Esophagus muscularis mucosa (tissue), 4 donors: ENCODE measurements at regions not wholly inside any gene's neighbourhood (a gene's known extent, or its start where the extent isn't known, plus 50 kb on each side); places are given as distances from the start of the nearest gene placed in this dataset.

Experiments used
- CTCF ChIP-seq, 3 experiments: fragments of 200-600 bp in 2 of 3; fragments of 450-650 bp in 1 of 3; sonication (generic) in 2 of 3; IDR thresholded peaks; one replicate each; pipeline ENCODE4 v1.5.1; 2017 to 2019; ENCODE audit warnings: antibody characterized with exemption in 3 of 3, mild to moderate bottlenecking in 2 of 3, moderate library complexity in 1 of 3
- EP300 ChIP-seq: sonication (generic); formaldehyde crosslinking; IDR thresholded peaks from one replicate; pipeline ENCODE4 v1.6.1; 2017; ENCODE audit warnings: antibody characterized with exemption
- POLR2A ChIP-seq: fragments of 450-650 bp; IDR thresholded peaks from one replicate; pipeline ENCODE4 v1.6.1; 2017; ENCODE audit warnings: antibody characterized with exemption, moderate library complexity, mild to moderate bottlenecking, low read depth
- POLR2AphosphoS5 ChIP-seq, 2 donors: sonication (generic); formaldehyde crosslinking; IDR thresholded peaks; one replicate each; pipeline ENCODE4 v1.6.1; 2017; ENCODE audit warnings: antibody characterized with exemption in 2 of 2

GRCh38 chr1:195704028-195704427 lies 904.2 kb downstream of the KCNT2 start:
- TF ChIP-seq CTCF (IDR thresholded peaks at IDR 0.05) (no peak), POLR2A (no peak), POLR2AphosphoS5 (IDR thresholded peaks at IDR 0.05) (no peak), EP300 (no peak)
